SU-DHL-6 (cell line): ENCODE measurements at regions not wholly inside any gene's neighbourhood (a gene's known extent, or its start where the extent isn't known, plus 50 kb on each side); places are given as distances from the start of the nearest gene placed in this dataset.

Experiments
- CTCF ChIP-seq: fragments of 200-600 bp; sonication (generic); IDR thresholded peaks from one replicate; pipeline ENCODE4 v1.5.1; 2017; ENCODE audit warnings: antibody characterized with exemption, mild to moderate bottlenecking, low read length, moderate library complexity; ENCODE audit not compliant: insufficient read depth, poor library complexity, severe bottlenecking
- EZH2phosphoT487 ChIP-seq: fragments of 200-600 bp; sonication (generic), shearing (Covaris generic); conservative IDR thresholded peaks from 2 replicates; pipeline ENCODE4 v1.6.1; 2018; ENCODE audit warnings: mild to moderate bottlenecking, antibody characterized with exemption, low read length, moderate library complexity, mixed read lengths

- TF ChIP-seq CTCF (no peak), EZH2phosphoT487 (no peak)
These were observed 142.6 kb upstream of the SERPINE2 start for GRCh38 chr2:224181534-224182155.
